ENCODE measurements at regions not wholly inside any gene's neighbourhood (a gene's known extent, or its start where the extent isn't known, plus 50 kb on each side); places are given as distances from the start of the nearest gene placed in this dataset.

DNA sequence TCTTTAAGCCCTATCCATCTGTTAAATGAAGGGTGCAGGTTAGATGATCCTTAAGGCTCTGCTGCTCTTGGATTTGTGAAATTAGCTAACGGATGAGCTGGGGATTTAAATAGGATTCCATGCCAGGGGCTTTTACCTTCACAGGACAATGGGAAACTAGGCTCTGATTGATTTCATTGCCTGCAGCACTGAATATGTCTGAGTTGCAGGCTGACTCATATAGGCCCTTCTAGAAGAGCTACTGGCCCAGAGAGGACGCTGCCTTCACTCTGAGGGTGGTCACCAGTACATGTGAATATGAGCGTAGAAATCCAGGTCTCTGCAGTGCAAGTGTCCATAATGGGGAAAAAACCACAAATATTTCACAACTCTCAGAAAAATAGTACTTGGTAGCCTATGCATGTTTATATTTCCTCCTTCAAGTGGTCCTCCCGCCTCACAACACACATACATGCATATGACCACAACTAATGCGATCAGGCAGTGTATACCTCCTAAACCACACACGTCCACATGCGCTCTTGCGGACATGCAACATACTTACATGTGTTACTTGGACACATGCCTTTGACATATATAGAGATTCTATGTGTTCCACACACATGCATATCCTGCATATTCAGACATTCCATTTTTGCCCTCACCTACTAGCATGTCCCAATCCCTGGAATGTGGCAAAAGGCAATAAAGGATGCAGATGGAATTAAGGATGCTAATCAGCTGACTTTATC lies 233.8 kb upstream of the JUN start:
- Mint-ChIP-seq H3K4me1 (peaks cover 28% of the 10 kb centered on the region), H3K27ac (no peak overlapping the region), H3K27me3 (ENCODE audit: insufficient read depth) (peaks cover 10% of the 10 kb centered on the region), H3K9me3 (peaks cover 9% of the 10 kb centered on the region), H3K4me3 (no peak overlapping the region), H3K36me3 (ENCODE audit: low read depth) (no peaks in the 10 kb centered on the region)
- Histone ChIP-seq H3K4me3 (ENCODE audit: low read length) (no peak overlapping the region), H3K9me3 (ENCODE audit: control insufficient read depth, low read length) (peaks cover 11% of the 10 kb centered on the region), H3K27ac (ENCODE audit: low read depth, low read length) (no peak overlapping the region), H3K4me1 (ENCODE audit: control insufficient read depth, insufficient read depth, low read length) (peaks cover 8% of the 10 kb centered on the region), H3K27me3 (ENCODE audit: control insufficient read depth, insufficient read depth, low read length, poor library complexity, severe bottlenecking) (peaks cover 16% of the 10 kb centered on the region), H3K9ac (ENCODE audit: extremely low read depth, low read length, poor library complexity, severe bottlenecking) (no peak overlapping the region), H3K36me3 (ENCODE audit: control insufficient read depth, insufficient read depth, low read length) (no peaks in the 10 kb centered on the region)
- TF ChIP-seq, protein P1, sequence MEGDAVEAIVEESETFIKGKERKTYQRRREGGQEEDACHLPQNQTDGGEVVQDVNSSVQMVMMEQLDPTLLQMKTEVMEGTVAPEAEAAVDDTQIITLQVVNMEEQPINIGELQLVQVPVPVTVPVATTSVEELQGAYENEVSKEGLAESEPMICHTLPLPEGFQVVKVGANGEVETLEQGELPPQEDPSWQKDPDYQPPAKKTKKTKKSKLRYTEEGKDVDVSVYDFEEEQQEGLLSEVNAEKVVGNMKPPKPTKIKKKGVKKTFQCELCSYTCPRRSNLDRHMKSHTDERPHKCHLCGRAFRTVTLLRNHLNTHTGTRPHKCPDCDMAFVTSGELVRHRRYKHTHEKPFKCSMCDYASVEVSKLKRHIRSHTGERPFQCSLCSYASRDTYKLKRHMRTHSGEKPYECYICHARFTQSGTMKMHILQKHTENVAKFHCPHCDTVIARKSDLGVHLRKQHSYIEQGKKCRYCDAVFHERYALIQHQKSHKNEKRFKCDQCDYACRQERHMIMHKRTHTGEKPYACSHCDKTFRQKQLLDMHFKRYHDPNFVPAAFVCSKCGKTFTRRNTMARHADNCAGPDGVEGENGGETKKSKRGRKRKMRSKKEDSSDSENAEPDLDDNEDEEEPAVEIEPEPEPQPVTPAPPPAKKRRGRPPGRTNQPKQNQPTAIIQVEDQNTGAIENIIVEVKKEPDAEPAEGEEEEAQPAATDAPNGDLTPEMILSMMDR (conservative IDR thresholded peaks at IDR 0.05) = no peak
- WGBS, 2 experiments (ENCODE audit: insufficient coverage in 1 of 2, insufficient read length in 1 of 2) = 94 to 96% methylated on average over 8 of the region's 8 CpGs
- no peak for DNase-seq

DNA sequence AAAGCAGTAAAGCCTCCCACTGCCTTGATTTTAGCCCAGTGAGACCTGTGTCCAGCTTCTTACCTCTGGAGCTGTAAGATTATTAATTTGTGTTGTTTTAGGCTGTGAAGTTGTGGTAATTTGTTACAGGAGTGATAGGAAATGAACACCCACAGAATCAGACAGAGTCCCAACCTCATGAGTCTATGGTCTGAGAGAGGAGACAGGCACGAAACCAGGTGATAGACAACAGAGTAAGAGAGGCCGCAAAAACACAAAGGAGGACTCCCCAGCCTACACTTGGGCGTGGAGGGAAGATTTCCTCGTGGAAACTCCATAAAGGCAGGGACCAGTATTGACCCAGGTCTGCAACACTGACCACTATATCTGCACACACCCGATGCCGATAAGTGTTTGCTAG lies 234.6 kb upstream of the JUN start:
- 93 to 100% methylated on average over 2 to 6 of the region's 6 CpGs for WGBS, 2 experiments (ENCODE audit: insufficient coverage in 1 of 2, insufficient read length in 1 of 2)

DNA sequence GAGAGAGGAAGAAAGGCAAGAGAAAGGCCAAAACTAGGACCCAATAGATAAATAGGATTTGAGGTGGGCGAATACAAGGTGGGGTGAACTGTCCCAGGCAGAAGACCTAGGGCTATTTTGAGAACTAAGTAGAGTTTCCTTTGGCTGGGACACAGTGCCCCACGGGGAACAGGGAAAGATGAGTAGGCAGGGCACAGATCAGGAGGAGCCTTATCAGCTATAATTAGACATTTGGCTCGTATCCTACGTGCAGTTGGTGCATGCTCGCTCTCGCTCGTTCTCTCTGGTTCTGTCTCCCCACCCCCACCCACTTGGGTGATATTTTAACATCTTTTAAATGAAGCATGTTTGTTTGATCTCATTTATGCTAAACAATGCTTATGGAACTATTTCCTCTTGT lies 235.0 kb upstream of the JUN start:
- no peak overlapping the region for H3K4me3 Mint-ChIP-seq
- H3K9ac ChIP-seq (ENCODE audit: extremely low read depth, low read length, poor library complexity, severe bottlenecking) = no peak overlapping the region
- H3K36me3 Mint-ChIP-seq (ENCODE audit: low read depth) = no peaks in the 10 kb centered on the region
- H3K27ac Mint-ChIP-seq = no peak overlapping the region
- H3K9me3 Mint-ChIP-seq = peaks cover 9% of the 10 kb centered on the region
- no peak overlapping the region for H3K27ac ChIP-seq (ENCODE audit: low read depth, low read length)
- DNase-seq = no peak
- no peaks in the 10 kb centered on the region for H3K36me3 ChIP-seq (ENCODE audit: control insufficient read depth, insufficient read depth, low read length)
- peaks cover 10% of the 10 kb centered on the region for H3K27me3 ChIP-seq (ENCODE audit: control insufficient read depth, insufficient read depth, low read length, poor library complexity, severe bottlenecking)
- 97 to 100% methylated on average over 1 to 7 of the region's 7 CpGs for WGBS, 2 experiments (ENCODE audit: insufficient coverage in 1 of 2, insufficient read length in 1 of 2)
- peaks cover 18% of the 10 kb centered on the region for H3K4me1 Mint-ChIP-seq
- H3K4me1 ChIP-seq (ENCODE audit: control insufficient read depth, insufficient read depth, low read length) = peaks cover 2% of the 10 kb centered on the region
- peaks cover 10% of the 10 kb centered on the region for H3K27me3 Mint-ChIP-seq (ENCODE audit: insufficient read depth)
- peaks cover 11% of the 10 kb centered on the region for H3K9me3 ChIP-seq (ENCODE audit: control insufficient read depth, low read length)
- TF ChIP-seq, protein P1 (conservative IDR thresholded peaks at IDR 0.05) = no peak
- H3K4me3 ChIP-seq (ENCODE audit: low read length) = no peak overlapping the region

More for the DNA sequence above, 234.6 kb upstream of the JUN start:
- Mint-ChIP-seq H3K36me3 (ENCODE audit: low read depth) (no peaks in the 10 kb centered on the region), H3K27me3 (ENCODE audit: insufficient read depth) (peaks cover 10% of the 10 kb centered on the region), H3K27ac (no peak overlapping the region), H3K4me1 (peaks cover 22% of the 10 kb centered on the region), H3K4me3 (no peak overlapping the region), H3K9me3 (peaks cover 9% of the 10 kb centered on the region)
- Histone ChIP-seq H3K27ac (ENCODE audit: low read depth, low read length) (no peak overlapping the region), H3K27me3 (ENCODE audit: control insufficient read depth, insufficient read depth, low read length, poor library complexity, severe bottlenecking) (peaks cover 14% of the 10 kb centered on the region), H3K36me3 (ENCODE audit: control insufficient read depth, insufficient read depth, low read length) (no peaks in the 10 kb centered on the region), H3K4me1 (ENCODE audit: control insufficient read depth, insufficient read depth, low read length) (peaks cover 6% of the 10 kb centered on the region), H3K9me3 (ENCODE audit: control insufficient read depth, low read length) (peaks cover 11% of the 10 kb centered on the region), H3K4me3 (ENCODE audit: low read length) (no peak overlapping the region), H3K9ac (ENCODE audit: extremely low read depth, low read length, poor library complexity, severe bottlenecking) (no peak overlapping the region)
- no peak for DNase-seq
- TF ChIP-seq, protein P1 (conservative IDR thresholded peaks at IDR 0.05) = no peak

Measured in endodermal cell (in vitro differentiated cells).